Gastroesophageal sphincter (tissue), 4 donors: ENCODE measurements at regions not wholly inside any gene's neighbourhood (a gene's known extent, or its start where the extent isn't known, plus 50 kb on each side); places are given as distances from the start of the nearest gene placed in this dataset.

Source experiments
- ATAC-seq: fragments of 150-250 bp; one replicate; pipeline ENCODE4 v1.9.1; 2016; ENCODE audit warnings: mild to moderate bottlenecking, moderate library complexity
- H3K27ac ChIP-seq, 4 donors: fragments of 200-600 bp; sonication (generic) in 3 of 4; 1 replicate in 3 of 4; 2 replicates in 1 of 4; pipeline ENCODE4 v1.5.1; 2016 to 2019
- H3K27me3 ChIP-seq: fragments of 200-600 bp; sonication (generic); one replicate; pipeline ENCODE4 v1.5.1; 2019
- H3K36me3 ChIP-seq, 2 donors: fragments of 200-600 bp; sonication (generic); one replicate each; pipeline ENCODE4 v1.5.1; 2019; ENCODE audit warnings: control low read depth in 1 of 2
- H3K4me1 ChIP-seq, 3 donors: fragments of 200-600 bp; sonication (generic); 1 replicate in 2 of 3; 2 replicates in 1 of 3; pipeline ENCODE4 v1.5.1; 2016 to 2019; ENCODE audit warnings: control low read depth in 2 of 3
- H3K4me3 ChIP-seq, 2 donors: fragments of 200-600 bp; sonication (generic); one replicate each; pipeline ENCODE4 v1.5.1; 2019; ENCODE audit warnings: mild to moderate bottlenecking in 1 of 2, moderate library complexity in 1 of 2
- H3K9me3 ChIP-seq, 3 donors: fragments of 200-600 bp; sonication (generic); one replicate each; pipeline ENCODE4 v1.5.1; 2017 to 2019; ENCODE audit warnings: control low read depth in 2 of 3
- CTCF ChIP-seq, 4 experiments: fragments of 200-600 bp in 2 of 4; fragments of 450-650 bp in 2 of 4; sonication (generic) in 1 of 4; IDR thresholded peaks; one replicate each; pipeline ENCODE4 v1.5.1; 2017 to 2019; ENCODE audit warnings: antibody characterized with exemption in 4 of 4, mild to moderate bottlenecking in 2 of 4, moderate library complexity in 2 of 4
- EP300 ChIP-seq: sonication (generic); formaldehyde crosslinking; IDR thresholded peaks from one replicate; pipeline ENCODE4 v1.6.1; 2017; ENCODE audit warnings: antibody characterized with exemption, mild to moderate bottlenecking
- POLR2A ChIP-seq, 2 donors: fragments of 450-650 bp; IDR thresholded peaks; one replicate each; pipeline ENCODE4 v1.6.1; 2017; ENCODE audit warnings: antibody characterized with exemption in 2 of 2, mild to moderate bottlenecking in 2 of 2, moderate library complexity in 1 of 2
- POLR2AphosphoS5 ChIP-seq: sonication (generic); formaldehyde crosslinking; IDR thresholded peaks from one replicate; pipeline ENCODE4 v1.6.1; 2017; ENCODE audit warnings: antibody characterized with exemption
- WGBS, 2 donors: methylation state at CpG; one replicate each; pipeline ENCODE4 v1.1.5; 2018; ENCODE audit warnings: low coverage in 1 of 2; 5-methylcytosine and 5-hydroxymethylcytosine counted together

DNA sequence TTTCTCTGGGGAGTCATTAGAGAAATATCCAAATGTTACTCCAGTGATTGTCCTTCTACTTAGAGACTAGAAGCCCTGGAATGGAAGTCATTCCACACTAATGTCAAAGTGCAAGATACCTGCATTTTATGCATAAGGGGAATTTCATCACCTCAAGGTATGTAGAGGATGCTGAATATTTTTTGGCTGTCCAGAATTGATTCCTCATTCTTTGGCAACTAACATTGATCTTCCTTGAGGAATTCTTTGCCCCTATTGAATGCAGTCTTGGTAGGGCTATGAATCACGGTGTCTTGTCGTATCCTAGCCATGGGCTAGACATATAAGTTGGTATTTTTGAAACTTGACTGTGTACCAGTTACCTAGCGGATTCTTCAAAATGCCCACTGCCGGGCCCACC, 271.1 kb downstream of the CNTN3 start:
- no peaks in the 10 kb centered on the region for H3K9me3 ChIP-seq
- H3K27ac ChIP-seq: no peak overlapping the region
- ATAC-seq: no peak
- 85 to 100% methylated on average over 4 of the region's 4 CpGs for WGBS, 2 donors
- no peaks in the 10 kb centered on the region for H3K4me1 ChIP-seq
- no peak for TF ChIP-seq POLR2AphosphoS5
- no peak for TF ChIP-seq POLR2A (IDR thresholded peaks at IDR 0.05)
- no peak for TF ChIP-seq EP300
- no peak for TF ChIP-seq CTCF (IDR thresholded peaks at IDR 0.05)
- no peak overlapping the region for H3K4me3 ChIP-seq
- no peaks in the 10 kb centered on the region for H3K27me3 ChIP-seq
- H3K36me3 ChIP-seq: no peaks in the 10 kb centered on the region

DNA sequence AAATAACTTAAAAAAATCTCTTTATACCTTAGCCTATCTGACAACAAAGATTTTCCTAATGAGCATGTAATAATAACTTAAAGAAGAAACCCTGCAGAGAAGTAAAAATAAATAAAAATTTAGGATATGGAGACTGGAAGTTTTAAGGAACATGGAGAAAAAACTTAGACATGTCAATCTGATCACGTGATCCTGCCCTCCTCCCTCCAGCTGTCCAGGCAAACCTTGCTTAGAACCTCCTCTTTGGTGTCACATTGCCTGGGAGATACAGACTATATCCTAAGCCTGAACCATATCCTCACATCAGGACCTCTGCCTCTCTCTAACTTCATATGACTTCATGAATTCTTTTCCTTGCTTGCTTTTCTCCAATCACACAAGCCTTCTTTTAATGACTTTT, 275.5 kb downstream of the CNTN3 start:
- no peak for TF ChIP-seq CTCF (IDR thresholded peaks at IDR 0.05)
- no peak for TF ChIP-seq EP300
- Histone ChIP-seq H3K27ac (no peak overlapping the region), H3K27me3 (no peaks in the 10 kb centered on the region), H3K4me1 (no peaks in the 10 kb centered on the region), H3K36me3 (no peaks in the 10 kb centered on the region), H3K9me3 (no peaks in the 10 kb centered on the region), H3K4me3 (no peak overlapping the region)
- no peak for ATAC-seq
- 85 to 88% methylated on average over 1 of the region's 1 CpG for WGBS, 2 donors

GRCh38 chr3:74332165-74332564, 282.3 kb downstream of the CNTN3 start:
- Histone ChIP-seq H3K36me3 (no peaks in the 10 kb centered on the region), H3K27me3 (no peaks in the 10 kb centered on the region), H3K4me3 (no peak overlapping the region), H3K9me3 (no peaks in the 10 kb centered on the region), H3K4me1 (no peaks in the 10 kb centered on the region), H3K27ac (no peak overlapping the region)
- 53 to 90% methylated on average over 2 of the region's 2 CpGs for WGBS, 2 donors
- no peak for ATAC-seq
- TF ChIP-seq CTCF (IDR thresholded peaks at IDR 0.05) (no peak), POLR2AphosphoS5 (no peak), POLR2A (IDR thresholded peaks at IDR 0.05) (no peak), EP300 (no peak)

DNA sequence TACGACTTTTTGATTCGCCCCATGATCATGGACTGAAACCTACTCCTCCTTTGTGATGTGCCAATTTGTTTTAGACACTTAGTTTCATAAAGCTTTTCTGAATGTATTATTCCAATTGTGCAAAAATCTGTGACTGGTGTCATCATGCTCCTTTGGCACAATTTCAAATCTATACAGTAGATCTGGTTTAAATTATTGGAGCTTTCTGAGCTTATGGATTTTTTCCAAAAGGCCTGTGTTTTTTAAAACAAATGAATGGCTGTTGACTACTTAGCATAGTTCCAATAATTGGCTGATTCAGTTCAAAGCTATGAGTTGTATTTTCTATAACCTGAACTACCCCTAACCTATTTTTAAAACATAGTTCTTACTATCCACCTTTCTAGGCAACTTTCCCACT, 282.7 kb downstream of the CNTN3 start:
- Histone ChIP-seq H3K27ac (no peak overlapping the region), H3K36me3 (no peaks in the 10 kb centered on the region), H3K9me3 (no peaks in the 10 kb centered on the region), H3K4me3 (no peak overlapping the region), H3K4me1 (no peaks in the 10 kb centered on the region), H3K27me3 (no peaks in the 10 kb centered on the region)
- WGBS, 2 donors: 93% methylated on average over 2 of the region's 2 CpGs; no CpG with 5 or more reads in 1 of the 2 donors
- TF ChIP-seq POLR2AphosphoS5 (no peak), EP300 (no peak)
- no peak for ATAC-seq

DNA sequence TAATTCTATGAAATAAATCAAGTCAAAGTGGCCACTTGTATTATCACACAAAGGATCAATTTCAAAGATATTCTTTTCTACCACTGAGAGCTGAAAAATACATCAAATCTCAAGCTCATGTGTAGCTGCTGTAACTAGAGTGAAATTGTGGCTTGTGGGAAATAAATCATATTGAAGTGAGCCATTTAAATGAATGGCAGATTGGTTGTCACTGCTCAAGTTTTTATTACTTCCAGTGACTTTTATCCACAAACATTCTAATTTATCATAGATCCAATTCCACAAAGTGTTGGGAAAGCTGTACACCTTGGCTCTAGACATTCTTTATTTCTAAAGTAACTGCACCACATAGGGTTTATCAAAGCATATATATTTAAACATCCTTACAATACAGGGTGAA, 285.4 kb downstream of the CNTN3 start:
- Histone ChIP-seq H3K36me3 (no peaks in the 10 kb centered on the region), H3K4me3 (no peak overlapping the region), H3K9me3 (no peaks in the 10 kb centered on the region), H3K27me3 (no peaks in the 10 kb centered on the region), H3K27ac (no peak overlapping the region), H3K4me1 (no peaks in the 10 kb centered on the region)
- TF ChIP-seq POLR2AphosphoS5: no peak
- no peak for ATAC-seq

DNA sequence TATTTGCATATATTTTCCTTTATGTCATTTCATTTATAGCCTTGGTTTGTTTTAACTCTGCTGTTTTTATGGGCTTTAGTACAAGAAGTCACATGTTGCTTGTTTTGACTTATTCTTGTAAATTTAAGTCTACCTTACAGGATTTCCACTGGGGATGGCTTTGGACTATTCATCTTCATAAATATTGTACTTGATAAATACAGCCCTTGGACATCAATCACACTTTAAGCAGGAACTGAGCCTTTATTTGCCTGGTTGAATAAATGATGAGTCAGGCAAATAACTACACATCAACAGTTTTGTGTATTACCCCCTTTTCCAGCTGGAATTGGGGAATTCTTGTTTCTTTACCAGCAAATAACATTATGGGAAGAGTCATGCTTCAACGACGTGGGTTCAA, 286.0 kb downstream of the CNTN3 start:
- H3K9me3 ChIP-seq: no peaks in the 10 kb centered on the region
- H3K27ac ChIP-seq: no peak overlapping the region
- 71 to 77% methylated on average over 2 of the region's 2 CpGs for WGBS, 2 donors
- H3K4me3 ChIP-seq: no peak overlapping the region
- no peak for ATAC-seq
- H3K4me1 ChIP-seq: no peaks in the 10 kb centered on the region
- H3K27me3 ChIP-seq: no peaks in the 10 kb centered on the region
- H3K36me3 ChIP-seq: no peaks in the 10 kb centered on the region
- TF ChIP-seq CTCF (IDR thresholded peaks at IDR 0.05): no peak
- no peak for TF ChIP-seq EP300
- TF ChIP-seq POLR2AphosphoS5: no peak
- TF ChIP-seq POLR2A (IDR thresholded peaks at IDR 0.05): no peak
